CD1c-positive myeloid dendritic cell (primary cell): ENCODE measurements at regions not wholly inside any gene's neighbourhood (a gene's known extent, or its start where the extent isn't known, plus 50 kb on each side); places are given as distances from the start of the nearest gene placed in this dataset.
"Not testable (repeated sequence)": the region's sequence is repeated elsewhere in the genome, so short reads cannot be mapped to it uniquely, and the experiment has no call there.

ENCODE experiments used
- DNase-seq: peaks from one replicate; pipeline ENCODE4 v3.0.0-alpha.2; 2016; ENCODE audit errors: extremely low spot score

DNA sequence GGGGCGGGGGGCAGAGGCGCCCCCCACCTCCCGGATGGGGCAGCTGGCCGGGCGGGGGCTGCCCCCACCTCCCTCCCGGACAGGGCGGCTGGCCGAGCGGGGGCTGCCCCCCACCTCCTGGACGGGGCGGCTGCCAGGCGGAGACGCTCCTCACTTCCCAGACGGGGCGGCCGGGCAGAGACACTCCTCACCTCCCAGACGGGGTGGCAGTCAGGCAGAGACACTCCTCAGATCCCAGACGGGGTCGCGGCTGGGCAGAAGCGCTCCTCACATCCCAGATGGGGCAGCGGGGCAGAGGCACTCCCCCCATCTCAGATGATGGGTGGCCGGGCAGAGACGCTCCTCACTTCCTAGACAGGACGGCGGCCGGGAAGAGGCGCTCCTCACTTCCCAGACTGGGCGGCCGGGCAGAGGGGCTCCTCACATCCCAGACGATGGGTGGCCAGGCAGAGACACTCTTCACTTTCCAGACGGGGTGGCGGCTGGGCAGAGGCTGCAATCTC is 240.1 kb downstream of the NPIPA7 start:
- not testable (repeated sequence) for DNase-seq

- DNase-seq: not testable (repeated sequence)
Observed at GRCh38 chr16:16624367-16624766, 245.4 kb downstream of the NPIPA7 start.

- not testable (repeated sequence) for DNase-seq
Observed at GRCh38 chr16:16625140-16625539, 246.2 kb downstream of the NPIPA7 start.

- DNase-seq: not testable (repeated sequence)
Observed at GRCh38 chr16:16627865-16628264, 248.9 kb downstream of the NPIPA7 start.

- DNase-seq: not testable (repeated sequence)
Observed at GRCh38 chr16:16638231-16638630, 259.3 kb downstream of the NPIPA7 start.

- not testable (repeated sequence) for DNase-seq
Observed at GRCh38 chr16:16638714-16639113, 259.8 kb downstream of the NPIPA7 start.

GRCh38 chr16:16643828-16644227 is 264.9 kb downstream of the NPIPA7 start:
- not testable (repeated sequence) for DNase-seq

DNA sequence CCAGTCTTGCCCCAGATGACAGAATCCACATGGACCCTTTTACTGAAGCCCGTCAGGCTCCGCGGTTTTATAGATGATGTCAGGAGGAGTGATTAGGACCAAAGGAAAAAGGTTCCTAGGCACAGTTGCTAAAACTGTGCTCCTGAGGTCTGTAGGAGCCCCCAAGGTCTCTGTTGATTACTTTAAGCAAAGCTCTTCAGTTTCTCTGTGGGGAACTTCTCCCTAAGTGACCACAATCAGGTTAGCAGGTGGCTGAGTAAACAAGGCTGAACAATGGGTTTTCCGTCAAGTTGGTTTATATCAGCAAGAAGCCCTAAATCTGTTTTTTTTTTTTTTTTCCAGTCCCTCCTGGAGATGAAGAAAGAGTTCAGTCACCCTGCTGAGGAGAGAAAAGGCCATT is 269.1 kb downstream of the NPIPA7 start:
- not testable (repeated sequence) for DNase-seq

DNA sequence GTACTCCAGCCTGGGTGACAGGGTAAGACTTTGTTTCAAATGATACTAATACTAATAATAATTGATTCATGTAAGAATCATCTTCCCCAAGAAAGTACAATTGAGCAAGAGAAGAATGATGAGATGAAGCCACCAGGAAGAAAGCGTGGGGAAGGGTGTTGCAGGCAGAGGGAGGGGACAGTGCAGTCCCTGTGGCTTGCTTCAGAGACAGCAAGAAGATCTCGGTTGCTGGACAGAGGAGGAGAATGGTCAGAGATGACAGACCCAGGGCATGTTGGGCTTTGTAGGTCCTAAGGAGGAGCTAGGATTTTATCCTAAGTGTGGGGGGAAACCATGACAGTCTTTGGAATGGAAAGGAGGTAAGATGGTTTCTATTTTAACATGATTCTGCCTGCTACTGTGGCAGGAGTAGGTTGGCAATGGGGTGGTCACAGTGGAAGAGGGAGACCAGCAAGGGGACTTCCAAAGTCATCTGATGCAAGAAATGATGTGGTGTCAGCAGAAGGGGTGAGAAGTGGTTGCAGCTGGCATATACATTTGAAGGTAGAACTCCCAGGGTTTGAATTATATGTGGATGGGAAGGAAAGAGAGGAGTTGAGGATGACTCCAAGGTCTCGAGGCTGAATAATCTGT is 293.4 kb downstream of the NPIPA7 start:
- DNase-seq: not testable (repeated sequence)

DNA sequence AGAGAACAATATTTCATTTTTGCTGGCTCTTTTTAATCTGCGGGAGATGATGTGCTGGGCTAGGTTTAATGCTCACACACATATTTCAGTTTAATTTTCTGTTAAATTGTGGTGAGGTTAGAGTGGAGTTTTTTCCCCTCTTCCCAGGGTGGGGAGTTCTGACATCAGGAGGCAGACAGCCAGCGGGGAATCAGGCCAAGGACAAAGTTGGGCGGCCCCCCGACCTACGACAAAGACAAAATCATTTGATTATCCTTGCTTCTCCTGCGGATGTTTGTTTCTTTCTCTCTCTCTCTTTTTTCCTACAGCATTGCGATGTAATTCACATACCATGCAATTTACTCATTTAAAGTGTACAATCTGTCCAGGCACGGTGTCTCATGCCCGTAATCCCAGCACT is 295.9 kb downstream of the NPIPA7 start:
- not testable (repeated sequence) for DNase-seq

DNA sequence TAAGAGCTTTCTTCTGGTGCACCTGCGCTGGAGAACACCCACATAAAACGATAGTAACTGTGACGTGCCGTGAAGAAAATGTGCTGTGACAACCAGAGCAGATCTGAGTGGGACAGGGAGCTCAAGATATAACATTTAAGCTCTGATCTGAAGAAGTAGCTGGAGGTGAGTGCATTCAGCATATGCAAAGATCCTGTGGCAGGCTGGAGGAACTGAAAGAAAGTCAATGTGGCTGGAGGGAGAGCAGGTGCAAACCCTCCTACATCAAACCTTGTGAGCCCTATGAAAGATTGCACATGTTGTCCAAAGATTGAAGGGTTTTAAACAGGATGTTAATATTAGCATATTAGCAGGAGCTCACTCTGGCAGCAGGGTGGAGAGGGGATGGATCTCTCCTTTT is 342.9 kb downstream of the NPIPA7 start:
- not testable (repeated sequence) for DNase-seq

- not testable (repeated sequence) for DNase-seq
Observed at GRCh38 chr16:16722666-16723065, 343.7 kb downstream of the NPIPA7 start.

DNA sequence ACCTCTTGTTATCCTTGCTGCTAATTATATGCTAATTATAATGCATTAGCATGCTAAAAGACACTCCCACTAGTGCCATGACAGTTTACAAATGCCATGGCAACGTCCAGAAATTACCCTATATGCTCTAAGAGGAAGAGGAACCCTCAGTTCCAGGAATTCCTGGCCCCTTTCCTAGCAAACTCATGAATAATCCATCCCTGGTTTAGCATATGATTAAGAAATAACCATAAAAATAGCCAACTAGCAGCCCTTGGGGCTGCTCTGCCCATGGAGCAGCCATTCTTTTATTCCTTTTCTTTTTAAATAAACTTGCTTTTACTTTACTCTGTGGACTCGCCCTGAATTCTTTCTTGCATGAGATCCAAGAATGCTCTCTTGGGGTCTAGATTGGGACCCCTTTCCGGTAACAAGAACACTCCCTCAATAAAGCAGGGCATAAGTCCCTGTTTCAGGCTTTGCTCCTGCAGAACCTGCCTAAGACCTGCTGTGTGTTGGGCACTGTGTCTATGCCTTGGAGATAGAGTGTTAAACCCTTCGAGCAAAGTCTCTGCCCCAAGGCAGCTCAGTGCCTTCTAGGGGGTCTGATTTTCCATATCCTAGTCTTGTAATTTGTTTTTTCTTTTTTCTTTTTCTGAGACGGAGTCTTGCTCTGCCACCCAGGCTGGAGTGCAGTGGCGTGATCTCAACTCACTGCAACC is 345.0 kb downstream of the NPIPA7 start:
- DNase-seq: not testable (repeated sequence)

GRCh38 chr16:16727048-16727447 is 348.1 kb downstream of the NPIPA7 start:
- DNase-seq: not testable (repeated sequence)

- DNase-seq: not testable (repeated sequence)
Observed at GRCh38 chr16:16742573-16742972, 363.6 kb downstream of the NPIPA7 start.

DNA sequence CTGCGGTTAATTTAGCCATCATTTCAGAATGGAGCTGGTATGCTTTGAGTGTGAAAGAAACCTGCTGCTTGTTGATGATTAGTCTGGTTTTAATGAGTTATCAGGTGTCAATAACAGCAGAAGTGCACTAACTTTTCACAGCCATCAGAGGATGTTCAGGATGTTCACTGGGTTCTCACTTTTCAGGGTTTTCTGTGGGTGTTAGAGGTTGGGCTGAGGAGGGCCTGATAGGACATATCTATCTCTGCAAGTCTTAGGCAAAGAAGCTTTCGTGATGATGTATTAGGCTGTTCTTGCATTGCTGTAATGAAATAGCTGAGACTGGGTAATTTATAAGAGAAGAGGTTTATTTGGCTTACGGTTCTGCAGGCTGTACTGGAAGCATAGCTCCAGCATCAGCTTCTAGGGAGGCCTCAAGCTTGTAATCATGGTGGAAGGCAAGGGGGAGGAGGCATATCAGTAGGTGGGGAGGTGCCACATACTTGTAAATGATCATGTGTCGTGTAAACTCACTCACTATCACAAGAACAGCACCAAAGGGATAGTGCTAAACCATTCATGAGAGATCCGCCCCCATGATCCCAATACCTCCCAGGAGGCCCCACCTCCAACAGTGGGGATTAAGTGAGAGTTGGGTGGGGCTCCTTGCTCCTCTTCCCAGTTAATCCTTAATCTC is 376.2 kb downstream of the NPIPA7 start:
- DNase-seq: not testable (repeated sequence)

GRCh38 chr16:16763449-16763848 is 384.5 kb downstream of the NPIPA7 start:
- DNase-seq: no peak

DNA sequence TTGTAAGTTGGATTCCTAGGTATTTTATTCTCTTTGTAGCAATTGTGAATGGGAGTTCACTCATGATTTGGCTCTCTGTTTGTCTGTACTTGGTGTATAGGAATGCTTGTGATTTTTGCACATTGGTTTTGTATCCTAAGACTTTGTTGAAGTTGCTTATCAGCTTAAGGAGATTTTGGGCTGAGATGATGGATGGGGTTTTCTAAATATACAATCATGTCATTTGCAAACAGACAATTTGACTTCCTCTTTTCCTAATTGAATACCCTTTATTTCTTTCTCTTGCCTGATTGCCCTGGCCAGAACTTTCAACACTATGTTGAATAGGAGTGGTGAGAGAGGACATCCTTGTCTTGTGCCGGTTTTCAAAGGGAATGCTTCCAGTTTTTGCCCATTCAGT is 391.8 kb downstream of the NPIPA7 start:
- not testable (repeated sequence) for DNase-seq

DNA sequence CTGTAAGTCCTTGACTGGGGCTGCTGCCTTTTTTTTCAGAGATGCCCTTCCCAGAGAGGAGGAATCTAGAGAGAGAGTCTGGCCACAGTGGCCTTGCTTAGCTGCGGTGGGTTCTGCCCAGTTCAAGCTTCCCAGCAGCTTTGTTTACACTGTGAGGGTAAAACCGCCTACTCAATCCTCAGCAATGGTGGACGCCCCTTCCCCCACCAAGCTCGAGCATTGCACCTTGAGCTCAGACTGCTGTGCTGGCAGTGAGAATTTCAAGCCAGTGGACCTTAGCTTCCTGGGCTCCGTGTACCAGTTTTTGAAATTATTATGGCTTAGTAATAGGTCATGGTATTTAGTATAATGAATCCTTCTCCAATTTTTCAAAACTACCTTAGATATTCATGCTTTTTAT is 395.4 kb downstream of the NPIPA7 start:
- DNase-seq: no peak

DNA sequence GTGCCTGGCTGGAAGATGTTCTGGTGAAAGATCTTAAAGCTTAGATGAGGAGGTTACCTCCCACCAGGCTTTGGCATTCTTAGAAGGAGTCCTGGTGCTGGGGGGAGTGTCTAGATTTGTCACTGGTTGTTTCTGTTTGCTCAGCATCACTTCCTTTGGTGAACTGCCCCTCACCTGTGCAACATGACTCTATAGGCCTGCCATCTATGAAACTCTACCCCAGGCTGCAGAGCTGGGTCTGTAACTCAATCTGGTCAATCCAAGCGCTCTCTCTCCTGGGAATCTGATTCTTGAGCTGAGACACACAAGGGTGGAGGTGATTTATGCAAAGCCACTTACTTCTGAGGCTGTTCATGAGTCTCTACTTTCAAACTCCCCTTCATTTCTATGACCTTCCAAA is 399.4 kb downstream of the NPIPA7 start:
- no peak for DNase-seq

DNA sequence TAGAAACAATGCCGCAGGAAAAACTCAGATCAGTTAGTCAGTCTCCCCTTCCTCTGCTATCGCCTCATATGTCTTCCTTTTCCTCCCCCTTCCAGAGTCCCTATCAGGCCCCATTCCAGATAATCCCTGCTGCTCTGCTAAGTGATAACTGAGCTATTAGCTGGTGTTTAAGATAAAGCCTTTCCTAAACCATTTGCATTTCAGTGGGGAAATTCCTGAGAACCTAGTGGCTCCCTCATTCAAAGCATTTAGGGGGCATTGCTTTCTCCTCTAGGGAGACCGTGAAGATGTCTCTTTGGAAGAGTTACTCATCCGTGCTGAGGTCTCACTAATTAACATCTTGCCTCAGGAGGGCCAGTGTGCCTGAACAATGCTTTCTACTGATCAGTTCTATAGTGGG is 401.6 kb downstream of the NPIPA7 start:
- no peak for DNase-seq

DNA sequence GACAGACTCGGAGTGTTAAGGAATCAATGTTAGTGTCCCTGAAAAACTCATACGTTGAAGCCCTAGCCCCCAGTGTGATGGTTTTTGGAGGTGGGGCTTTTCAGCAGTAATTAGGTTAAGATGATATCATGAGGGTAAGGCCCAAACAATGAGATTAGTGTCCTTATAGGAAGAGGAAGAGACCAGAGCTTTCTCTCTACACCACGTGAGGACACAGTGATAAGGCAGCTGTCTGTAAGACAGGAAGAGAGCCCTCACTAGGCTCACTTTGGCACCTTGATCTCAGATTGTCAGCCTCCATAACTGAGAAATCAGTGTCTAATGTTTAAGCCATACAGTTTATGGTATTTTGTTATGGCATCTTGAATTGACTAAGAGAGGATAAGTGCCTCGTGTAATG is 403.2 kb downstream of the NPIPA7 start:
- DNase-seq: no peak

GRCh38 chr16:16788004-16788403 is 409.1 kb downstream of the NPIPA7 start:
- no peak for DNase-seq
